Liver (tissue), 8 donors: ENCODE measurements at regions not wholly inside any gene's neighbourhood (a gene's known extent, or its start where the extent isn't known, plus 50 kb on each side); places are given as distances from the start of the nearest gene placed in this dataset.

Experiments used
- DNase-seq: peaks from one replicate; pipeline ENCODE4 v3.0.0-alpha.2; 2017; ENCODE audit warnings: low spot score
- H3K27ac ChIP-seq, 2 donors: one replicate each; pipeline ENCODE4 v1.7.0; 2013; ENCODE audit warnings: inconsistent platforms in 2 of 2, low read length in 2 of 2, control low read depth in 1 of 2, low read depth in 1 of 2, mild to moderate bottlenecking in 1 of 2
- H3K27me3 ChIP-seq, 4 donors: one replicate each; pipeline versions ENCODE4 v1.6.1 to v1.7.0; 2013; ENCODE audit warnings: low read length in 3 of 4, inconsistent platforms in 1 of 4, mild to moderate bottlenecking in 1 of 4, moderate library complexity in 1 of 4; ENCODE audit not compliant: control insufficient read depth in 4 of 4, insufficient read depth in 4 of 4
- H3K36me3 ChIP-seq, 4 donors: one replicate each; pipeline versions ENCODE4 v1.6.1 to v1.7.0; 2013; ENCODE audit warnings: low read length in 3 of 4, mild to moderate bottlenecking in 3 of 4, low read depth in 1 of 4, moderate library complexity in 1 of 4; ENCODE audit not compliant: control insufficient read depth in 4 of 4, insufficient read depth in 3 of 4
- H3K4me1 ChIP-seq, 4 donors: one replicate each; pipeline versions ENCODE4 v1.6.1 to v1.7.0; 2013; ENCODE audit warnings: low read length in 3 of 4, mild to moderate bottlenecking in 3 of 4, moderate library complexity in 1 of 4; ENCODE audit not compliant: control insufficient read depth in 4 of 4, insufficient read depth in 4 of 4
- H3K4me3 ChIP-seq, 3 donors: one replicate each; pipeline versions ENCODE4 v1.6.1 to v1.7.0; 2013; ENCODE audit warnings: low read length in 3 of 3, control low read depth in 1 of 3, low read depth in 1 of 3, mild to moderate bottlenecking in 1 of 3
- H3K9ac ChIP-seq, 2 donors: one replicate each; pipeline ENCODE4 v1.7.0; 2013; ENCODE audit warnings: low read length in 2 of 2, mild to moderate bottlenecking in 2 of 2, moderate library complexity in 2 of 2, control low read depth in 1 of 2, low read depth in 1 of 2
- H3K9me3 ChIP-seq, 4 donors: one replicate each; pipeline versions ENCODE4 v1.6.1 to v1.7.0; 2013; ENCODE audit warnings: low read length in 3 of 4; ENCODE audit not compliant: control insufficient read depth in 4 of 4
- ATF3 ChIP-seq: IDR thresholded peaks from 2 replicates; pipeline ENCODE4 v1.6.1; 2016; ENCODE audit warnings: antibody characterized with exemption
- CTCF ChIP-seq: fragments of 150-350 bp; IDR thresholded peaks from 2 replicates; pipeline ENCODE4 v1.5.1; 2017; ENCODE audit warnings: improper control_type of control experiment, low read depth, low read length; ENCODE audit not compliant: missing input control
- EGR1 ChIP-seq, 2 donors: IDR thresholded peaks; 2 replicates each; pipeline ENCODE4 v1.6.1; 2016 to 2018; ENCODE audit warnings: antibody characterized with exemption in 2 of 2, low read depth in 2 of 2
- FOXA1 ChIP-seq: IDR thresholded peaks from 2 replicates; pipeline ENCODE4 v1.6.1; 2016; ENCODE audit warnings: antibody characterized with exemption
- FOXA2 ChIP-seq: IDR thresholded peaks from 2 replicates; pipeline ENCODE4 v1.6.1; 2016; ENCODE audit warnings: antibody characterized with exemption
- GABPA ChIP-seq, 2 donors: IDR thresholded peaks in 1 of 2; conservative IDR thresholded peaks in 1 of 2; 2 replicates each; pipeline ENCODE4 v1.6.1; 2016; ENCODE audit warnings: antibody characterized with exemption in 2 of 2, mild to moderate bottlenecking in 1 of 2, moderate library complexity in 1 of 2
- HNF4A ChIP-seq, 2 donors: conservative IDR thresholded peaks; 2 replicates each; pipeline ENCODE4 v1.6.1; 2016; ENCODE audit warnings: antibody characterized with exemption in 2 of 2, mild to moderate bottlenecking in 2 of 2
- HNF4G ChIP-seq: IDR thresholded peaks from 2 replicates; pipeline ENCODE4 v1.6.1; 2016; ENCODE audit warnings: antibody characterized with exemption
- JUND ChIP-seq, 2 donors: IDR thresholded peaks; 2 replicates each; pipeline ENCODE4 v1.6.1; 2016; ENCODE audit warnings: antibody characterized with exemption in 2 of 2
- NR2F2 ChIP-seq: IDR thresholded peaks from 2 replicates; pipeline ENCODE4 v1.6.1; 2016; ENCODE audit warnings: antibody characterized with exemption
- RAD21 ChIP-seq, 2 donors: IDR thresholded peaks; 2 replicates each; pipeline ENCODE4 v1.6.1; 2016; ENCODE audit warnings: antibody characterized with exemption in 2 of 2, mild to moderate bottlenecking in 2 of 2
- REST ChIP-seq: IDR thresholded peaks from 2 replicates; pipeline ENCODE4 v1.6.1; 2016; ENCODE audit warnings: antibody characterized with exemption, mild to moderate bottlenecking
- RXRA ChIP-seq, 2 donors: IDR thresholded peaks; 2 replicates each; pipeline ENCODE4 v1.6.1; 2017 to 2018; ENCODE audit warnings: antibody characterized with exemption in 2 of 2, mild to moderate bottlenecking in 1 of 2
- SP1 ChIP-seq: IDR thresholded peaks from 2 replicates; pipeline ENCODE4 v1.6.1; 2018; ENCODE audit warnings: antibody characterized with exemption, mild to moderate bottlenecking
- TAF1 ChIP-seq: conservative IDR thresholded peaks from 2 replicates; pipeline ENCODE4 v1.6.1; 2016; ENCODE audit warnings: antibody characterized with exemption, mild to moderate bottlenecking
- YY1 ChIP-seq: IDR thresholded peaks from 2 replicates; pipeline ENCODE4 v1.6.1; 2016; ENCODE audit warnings: antibody characterized with exemption, mild to moderate bottlenecking
- WGBS: extraction: QIAGEN DNeasy Blood & Tissue Kit; methylation state at CpG from one replicate; pipeline ENCODE4 v1.1.7; 2013; 5-methylcytosine and 5-hydroxymethylcytosine counted together
- TF ChIP-seq, protein P1 (sequence below): IDR thresholded peaks from 2 replicates; pipeline ENCODE4 v1.6.1; 2016; ENCODE audit warnings: antibody characterized with exemption
- TF ChIP-seq, protein P2 (sequence below): IDR thresholded peaks from 2 replicates; pipeline ENCODE4 v1.6.1; 2016; ENCODE audit warnings: antibody characterized with exemption
- donor health status: healthy.
- donor health status: healthy.
- donor health status: healthy.
- donor health status: healthy.
- donor health status: healthy.

- WGBS: 63% methylated on average over 1 of the region's 1 CpG
- Histone ChIP-seq H3K27ac (no peak overlapping the region), H3K36me3 (no peaks in the 10 kb centered on the region), H3K9me3 (no peaks in the 10 kb centered on the region), H3K27me3 (no peaks in the 10 kb centered on the region), H3K4me3 (no peak overlapping the region), H3K9ac (no peak overlapping the region), H3K4me1 (no peaks in the 10 kb centered on the region)
- no peak for DNase-seq
- TF ChIP-seq RAD21 (IDR thresholded peaks at IDR 0.05): no peak
- no peak for TF ChIP-seq HNF4A (conservative IDR thresholded peaks at IDR 0.05)
- no peak for TF ChIP-seq ATF3
- no peak for TF ChIP-seq YY1
- no peak for TF ChIP-seq TAF1
- TF ChIP-seq HNF4G: no peak
- no peak for TF ChIP-seq RXRA (IDR thresholded peaks at IDR 0.05)
- TF ChIP-seq, protein P1, sequence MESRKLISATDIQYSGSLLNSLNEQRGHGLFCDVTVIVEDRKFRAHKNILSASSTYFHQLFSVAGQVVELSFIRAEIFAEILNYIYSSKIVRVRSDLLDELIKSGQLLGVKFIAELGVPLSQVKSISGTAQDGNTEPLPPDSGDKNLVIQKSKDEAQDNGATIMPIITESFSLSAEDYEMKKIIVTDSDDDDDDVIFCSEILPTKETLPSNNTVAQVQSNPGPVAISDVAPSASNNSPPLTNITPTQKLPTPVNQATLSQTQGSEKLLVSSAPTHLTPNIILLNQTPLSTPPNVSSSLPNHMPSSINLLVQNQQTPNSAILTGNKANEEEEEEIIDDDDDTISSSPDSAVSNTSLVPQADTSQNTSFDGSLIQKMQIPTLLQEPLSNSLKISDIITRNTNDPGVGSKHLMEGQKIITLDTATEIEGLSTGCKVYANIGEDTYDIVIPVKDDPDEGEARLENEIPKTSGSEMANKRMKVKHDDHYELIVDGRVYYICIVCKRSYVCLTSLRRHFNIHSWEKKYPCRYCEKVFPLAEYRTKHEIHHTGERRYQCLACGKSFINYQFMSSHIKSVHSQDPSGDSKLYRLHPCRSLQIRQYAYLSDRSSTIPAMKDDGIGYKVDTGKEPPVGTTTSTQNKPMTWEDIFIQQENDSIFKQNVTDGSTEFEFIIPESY: no peak
- no peak for TF ChIP-seq JUND (IDR thresholded peaks at IDR 0.05)
- no peak for TF ChIP-seq EGR1 (IDR thresholded peaks at IDR 0.05; ENCODE audit: low read depth in 2 of 2)
- no peak for TF ChIP-seq NR2F2
- no peak for TF ChIP-seq FOXA2
- no peak for TF ChIP-seq SP1
- TF ChIP-seq, protein P2, sequence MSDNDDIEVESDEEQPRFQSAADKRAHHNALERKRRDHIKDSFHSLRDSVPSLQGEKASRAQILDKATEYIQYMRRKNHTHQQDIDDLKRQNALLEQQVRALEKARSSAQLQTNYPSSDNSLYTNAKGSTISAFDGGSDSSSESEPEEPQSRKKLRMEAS: no peak
- TF ChIP-seq CTCF: no peak
- TF ChIP-seq GABPA (IDR thresholded peaks at IDR 0.05 in 1 of 2, conservative IDR thresholded peaks at IDR 0.05 in 1 of 2): no peak
- TF ChIP-seq FOXA1: no peak
- TF ChIP-seq REST: no peak
Observed at GRCh38 chr3:68485051-68485450, 447.3 kb downstream of the TAFA4 start.

DNA sequence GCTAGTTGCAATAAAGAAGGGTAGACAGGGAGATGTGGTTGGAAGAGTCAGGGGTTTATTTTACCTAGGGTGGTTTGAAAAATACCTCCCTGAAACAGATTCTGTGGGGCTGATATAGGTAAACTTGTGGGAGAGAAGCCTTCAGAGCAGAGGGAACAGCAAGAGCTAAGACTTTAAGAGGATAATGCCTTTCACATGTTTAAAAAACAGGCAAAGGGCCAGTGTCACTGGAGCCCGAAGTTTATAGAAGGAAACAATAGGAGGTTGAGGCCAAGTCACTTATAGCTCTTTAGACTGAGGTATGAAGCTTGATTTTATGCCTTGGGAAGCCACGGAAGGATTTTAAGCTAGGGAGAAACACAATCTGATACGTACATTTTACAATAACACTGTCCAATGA, 448.7 kb downstream of the TAFA4 start:
- no peak overlapping the region for H3K4me3 ChIP-seq
- no peak overlapping the region for H3K27ac ChIP-seq
- no peaks in the 10 kb centered on the region for H3K4me1 ChIP-seq
- no peaks in the 10 kb centered on the region for H3K36me3 ChIP-seq
- H3K9ac ChIP-seq: no peak overlapping the region
- 72% methylated on average over 3 of the region's 3 CpGs for WGBS
- no peaks in the 10 kb centered on the region for H3K27me3 ChIP-seq
- no peaks in the 10 kb centered on the region for H3K9me3 ChIP-seq
- no peak for DNase-seq
- TF ChIP-seq GABPA (IDR thresholded peaks at IDR 0.05 in 1 of 2, conservative IDR thresholded peaks at IDR 0.05 in 1 of 2) (no peak), JUND (IDR thresholded peaks at IDR 0.05) (no peak), ATF3 (no peak), YY1 (no peak), NR2F2 (no peak), RAD21 (IDR thresholded peaks at IDR 0.05) (no peak), CTCF (no peak)
- TF ChIP-seq, protein P1: no peak
